Effector memory CD8-positive, alpha-beta T cell (primary cell): ENCODE measurements at regions not wholly inside any gene's neighbourhood (a gene's known extent, or its start where the extent isn't known, plus 50 kb on each side); places are given as distances from the start of the nearest gene placed in this dataset.

Source experiments
- ATAC-seq: fragments of 150-1000 bp; cut with Tn5 transposase; replicated peaks from 2 replicates; pipeline ENCODE4 v1.10.0; 2021; ENCODE audit warnings: mild to moderate bottlenecking, moderate library complexity
- DNase-seq, 3 experiments: peaks; one replicate each; pipeline ENCODE4 v3.0.0; 2021
- H3K27ac Mint-ChIP-seq, 2 donors: one replicate each; pipeline ENCODE4 v1.8.0; 2022; ENCODE audit warnings: mild to moderate bottlenecking in 2 of 2, mixed read lengths in 2 of 2, moderate library complexity in 2 of 2
- H3K27me3 Mint-ChIP-seq, 2 donors: one replicate each; pipeline ENCODE4 v1.8.0; 2022; ENCODE audit warnings: mixed read lengths in 2 of 2
- H3K36me3 Mint-ChIP-seq: one replicate; pipeline ENCODE4 v1.8.0; 2022; ENCODE audit warnings: mild to moderate bottlenecking, moderate library complexity, mixed read lengths; ENCODE audit not compliant: insufficient read depth
- H3K4me1 Mint-ChIP-seq, 2 donors: one replicate each; pipeline ENCODE4 v1.8.0; 2022; ENCODE audit warnings: low read depth in 2 of 2, mixed read lengths in 2 of 2
- H3K4me3 Mint-ChIP-seq, 2 donors: one replicate each; pipeline ENCODE4 v1.8.0; 2022; ENCODE audit warnings: mild to moderate bottlenecking in 2 of 2, mixed read lengths in 2 of 2, moderate library complexity in 2 of 2
- H3K9me3 Mint-ChIP-seq, 2 donors: one replicate each; pipeline ENCODE4 v1.8.0; 2022; ENCODE audit warnings: mixed read lengths in 2 of 2

DNA sequence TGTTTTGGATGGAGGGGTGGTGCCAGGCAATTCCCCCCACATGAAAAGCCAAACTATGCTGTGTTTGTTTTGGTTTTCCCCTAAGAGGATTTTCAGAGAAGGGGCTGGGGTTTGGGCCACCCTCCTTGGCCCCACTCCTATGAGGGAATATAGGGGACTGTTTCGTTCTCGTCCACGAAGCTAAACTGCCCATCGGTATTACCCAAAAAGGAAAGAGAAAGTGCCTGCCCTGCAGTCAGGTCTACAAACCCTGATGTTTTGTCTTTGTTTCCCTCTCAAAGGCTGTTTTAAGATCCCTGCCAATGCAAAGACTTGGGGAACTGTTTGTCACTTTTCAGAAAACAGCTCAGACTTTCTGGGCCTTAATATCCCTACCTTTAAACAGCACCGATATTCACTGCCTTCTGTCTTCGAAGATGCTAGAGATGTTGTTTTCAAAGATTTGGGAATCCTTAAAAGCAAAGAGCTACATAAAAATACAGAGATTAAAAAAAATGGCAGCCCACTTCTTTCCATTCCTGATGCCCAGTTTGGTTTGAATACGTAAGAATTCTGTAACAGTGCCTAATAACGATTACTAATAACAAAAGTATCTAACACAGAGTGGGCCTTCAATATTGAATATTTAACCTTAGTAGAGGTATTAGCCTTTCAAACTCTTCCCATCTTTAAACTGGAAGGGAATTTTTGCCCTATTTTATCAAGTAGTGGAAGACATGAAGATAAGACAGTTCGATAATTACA lies 518.4 kb downstream of the MED13L start:
- no peaks in the 10 kb centered on the region for H3K27me3 Mint-ChIP-seq
- H3K9me3 Mint-ChIP-seq, result no peaks in the 10 kb centered on the region
- H3K4me1 Mint-ChIP-seq, result no peaks in the 10 kb centered on the region
- no peak overlapping the region for H3K4me3 Mint-ChIP-seq
- ATAC-seq (no peak), DNase-seq (no peak)
- H3K36me3 Mint-ChIP-seq, result no peaks in the 10 kb centered on the region
- no peak overlapping the region for H3K27ac Mint-ChIP-seq

GRCh38 chr12:115758183-115758582 lies 519.3 kb downstream of the MED13L start:
- DNase-seq (no peak), ATAC-seq (no peak)
- H3K4me1 Mint-ChIP-seq, result no peaks in the 10 kb centered on the region
- H3K27me3 Mint-ChIP-seq, result no peaks in the 10 kb centered on the region
- no peaks in the 10 kb centered on the region for H3K36me3 Mint-ChIP-seq
- no peaks in the 10 kb centered on the region for H3K9me3 Mint-ChIP-seq
- H3K4me3 Mint-ChIP-seq, result no peak overlapping the region
- no peak overlapping the region for H3K27ac Mint-ChIP-seq

DNA sequence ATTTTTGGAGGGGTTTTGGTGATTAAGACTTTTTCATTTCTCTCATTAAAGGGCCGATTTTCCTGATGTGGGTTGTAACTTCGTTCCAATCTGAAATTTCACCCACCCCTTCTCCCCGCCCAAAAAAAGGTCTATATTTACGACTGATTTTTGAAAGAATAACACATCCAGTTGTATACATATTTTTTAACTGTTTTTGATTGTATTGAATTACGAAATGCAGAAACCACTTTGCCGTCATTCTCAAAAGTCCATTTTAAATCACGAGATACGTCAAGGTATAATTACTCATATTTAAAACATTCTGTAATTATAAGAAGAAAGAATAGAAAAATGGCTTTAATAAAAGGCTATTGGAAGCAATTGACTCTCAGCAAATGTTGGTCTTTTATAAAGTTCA lies 520.7 kb downstream of the MED13L start:
- H3K36me3 Mint-ChIP-seq, result no peaks in the 10 kb centered on the region
- DNase-seq, result no peak
- H3K4me3 Mint-ChIP-seq, result no peak overlapping the region
- ATAC-seq, result no peak
- H3K27ac Mint-ChIP-seq, result no peak overlapping the region
- no peaks in the 10 kb centered on the region for H3K4me1 Mint-ChIP-seq
- H3K9me3 Mint-ChIP-seq, result no peaks in the 10 kb centered on the region
- no peaks in the 10 kb centered on the region for H3K27me3 Mint-ChIP-seq

- DNase-seq (no peak), ATAC-seq (no peak)
- Mint-ChIP-seq H3K4me3 (no peak overlapping the region), H3K27ac (no peak overlapping the region), H3K36me3 (no peaks in the 10 kb centered on the region), H3K27me3 (no peaks in the 10 kb centered on the region), H3K4me1 (no peaks in the 10 kb centered on the region), H3K9me3 (no peaks in the 10 kb centered on the region)
These were observed 521.2 kb downstream of the MED13L start for GRCh38 chr12:115756271-115756670.

DNA sequence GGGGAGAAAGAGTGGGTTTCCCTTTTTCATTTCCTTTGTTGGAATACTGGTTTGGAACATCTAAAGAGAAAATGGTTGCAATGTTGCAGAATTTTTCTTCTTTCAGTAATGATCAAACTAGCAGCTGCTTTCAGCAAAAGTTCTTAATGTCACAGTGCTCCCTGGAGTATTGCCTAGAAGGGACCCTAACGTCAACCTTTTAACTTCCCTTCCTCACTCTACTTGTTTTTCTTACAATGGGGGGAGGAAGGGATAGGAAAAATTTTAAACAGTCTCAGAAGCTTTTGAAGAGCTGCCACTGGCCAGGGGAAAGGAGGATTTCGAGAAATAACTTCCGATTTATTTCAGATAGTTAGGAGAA lies 521.8 kb downstream of the MED13L start:
- Mint-ChIP-seq H3K4me3 (no peak overlapping the region), H3K27ac (no peak overlapping the region), H3K9me3 (no peaks in the 10 kb centered on the region), H3K4me1 (no peaks in the 10 kb centered on the region), H3K27me3 (no peaks in the 10 kb centered on the region), H3K36me3 (no peaks in the 10 kb centered on the region)
- DNase-seq, result no peak
- ATAC-seq, result no peak

- Mint-ChIP-seq H3K9me3 (no peaks in the 10 kb centered on the region), H3K27me3 (no peaks in the 10 kb centered on the region), H3K4me3 (no peak overlapping the region), H3K27ac (no peak overlapping the region), H3K36me3 (no peaks in the 10 kb centered on the region), H3K4me1 (no peaks in the 10 kb centered on the region)
- ATAC-seq, result no peak
- no peak for DNase-seq
These were observed 522.3 kb downstream of the MED13L start for GRCh38 chr12:115755061-115755724.

DNA sequence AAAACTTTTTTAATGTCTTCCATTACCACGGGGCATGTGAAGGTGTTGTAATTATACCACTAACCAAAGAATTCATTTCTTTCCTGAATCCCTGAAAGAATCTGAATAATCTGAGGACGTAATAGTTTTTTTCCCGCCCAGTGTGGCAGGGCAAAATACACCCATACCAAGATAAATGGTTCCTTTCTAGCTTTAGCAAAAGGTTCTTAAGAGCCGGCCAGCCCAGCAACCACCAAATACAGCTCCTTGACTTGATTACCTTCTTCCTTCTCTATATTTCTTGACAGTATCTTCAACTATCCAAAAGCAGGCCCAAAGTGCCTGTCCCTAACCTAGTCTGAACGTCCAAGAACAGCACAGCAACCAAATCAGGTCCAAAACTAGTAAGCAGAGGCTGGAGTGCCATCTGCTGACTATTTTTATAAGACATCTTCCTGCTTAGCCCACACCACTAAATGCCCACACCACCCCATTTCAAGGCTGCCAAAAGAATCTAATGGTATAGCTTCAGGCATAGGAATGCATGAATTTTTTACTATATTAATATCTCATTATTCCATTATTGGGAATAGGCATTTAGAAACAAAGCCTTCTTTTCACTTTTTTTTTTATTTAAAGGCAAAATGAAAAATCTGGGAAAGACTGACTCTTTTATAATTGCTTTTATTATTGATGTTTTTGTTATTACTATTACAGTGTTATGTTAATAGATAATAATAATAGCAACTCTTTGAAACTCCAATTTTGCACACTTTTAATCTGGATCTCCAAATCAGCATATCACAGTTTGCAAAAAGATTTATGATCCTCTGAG lies 524.4 kb downstream of the MED13L start:
- Mint-ChIP-seq H3K4me3 (no peak overlapping the region), H3K27me3 (no peaks in the 10 kb centered on the region), H3K36me3 (no peaks in the 10 kb centered on the region), H3K4me1 (no peaks in the 10 kb centered on the region), H3K27ac (no peak overlapping the region), H3K9me3 (peaks cover 0 to 4% of the 10 kb centered on the region in 2 donors)
- DNase-seq, result no peak
- no peak for ATAC-seq

GRCh38 chr12:115752156-115752555 lies 525.3 kb downstream of the MED13L start:
- Mint-ChIP-seq H3K27me3 (no peaks in the 10 kb centered on the region), H3K9me3 (peaks cover 0 to 4% of the 10 kb centered on the region in 2 donors), H3K4me1 (no peaks in the 10 kb centered on the region), H3K36me3 (no peaks in the 10 kb centered on the region), H3K27ac (no peak overlapping the region), H3K4me3 (no peak overlapping the region)
- no peak for ATAC-seq
- DNase-seq, result no peak

DNA sequence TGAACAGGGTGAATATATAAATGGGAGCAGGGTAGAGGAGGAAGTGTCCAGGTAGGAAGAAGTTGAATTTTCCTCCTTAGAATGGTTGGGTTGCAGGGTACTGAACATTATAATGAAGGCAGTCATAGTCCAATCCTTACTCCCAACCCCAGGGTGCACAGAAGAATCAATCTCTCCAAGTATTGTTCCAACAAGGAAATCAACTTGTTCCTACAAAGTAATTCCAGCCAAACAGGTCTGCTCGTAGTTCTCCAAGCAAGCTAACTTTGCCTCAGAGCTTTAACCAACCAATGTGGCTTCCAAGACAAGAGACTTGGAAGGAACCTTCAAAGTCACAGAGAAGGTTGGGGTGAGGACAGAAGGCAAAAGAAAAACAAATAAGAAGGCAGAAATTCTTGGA lies 527.2 kb downstream of the MED13L start:
- H3K27me3 Mint-ChIP-seq, result no peaks in the 10 kb centered on the region
- H3K4me1 Mint-ChIP-seq, result no peaks in the 10 kb centered on the region
- H3K36me3 Mint-ChIP-seq, result no peaks in the 10 kb centered on the region
- H3K9me3 Mint-ChIP-seq, result peaks cover 0 to 6% of the 10 kb centered on the region in 2 donors
- no peak overlapping the region for H3K4me3 Mint-ChIP-seq
- no peak overlapping the region for H3K27ac Mint-ChIP-seq
- DNase-seq, result no peak
- no peak for ATAC-seq

DNA sequence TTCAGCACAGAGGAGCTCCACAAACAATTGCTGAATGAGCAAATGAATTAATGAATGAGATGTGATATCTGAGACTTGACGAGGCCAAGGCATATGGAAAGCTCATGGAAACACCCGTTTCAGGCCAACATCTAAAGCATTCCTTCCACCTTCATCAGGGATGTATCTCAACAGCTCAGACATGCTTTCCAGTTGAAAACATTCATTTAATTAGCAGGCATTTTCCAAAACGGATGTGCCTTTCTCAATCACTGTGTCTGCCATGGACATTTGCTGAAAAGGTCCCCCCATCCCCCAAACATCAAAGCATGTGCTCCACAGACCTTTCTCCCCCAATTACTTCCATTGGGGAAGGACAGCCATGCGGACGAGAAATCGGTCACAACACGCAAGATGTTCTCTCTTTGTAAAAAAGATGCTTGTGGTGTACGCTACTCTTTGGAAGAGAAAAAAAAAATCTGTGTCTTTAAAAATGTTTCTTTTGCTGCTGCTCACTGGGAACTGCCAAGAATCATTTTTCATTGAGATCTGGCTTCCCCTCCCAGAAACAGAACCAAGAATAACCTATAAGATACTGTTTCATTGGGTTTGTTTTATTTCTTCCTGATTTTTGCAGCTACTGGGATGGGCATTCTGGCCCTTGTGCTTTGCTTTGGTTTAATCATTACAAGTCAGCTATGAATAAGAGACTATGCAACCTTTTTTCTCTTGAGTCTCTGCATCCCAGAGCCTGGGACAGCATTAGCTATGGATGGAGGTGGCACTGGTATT lies 528.2 kb downstream of the MED13L start:
- no peaks in the 10 kb centered on the region for H3K36me3 Mint-ChIP-seq
- H3K4me1 Mint-ChIP-seq, result no peaks in the 10 kb centered on the region
- no peak for ATAC-seq
- H3K27me3 Mint-ChIP-seq, result no peaks in the 10 kb centered on the region
- H3K9me3 Mint-ChIP-seq, result peaks cover 0 to 7% of the 10 kb centered on the region in 2 donors
- H3K27ac Mint-ChIP-seq, result no peak overlapping the region
- no peak for DNase-seq
- no peak overlapping the region for H3K4me3 Mint-ChIP-seq

DNA sequence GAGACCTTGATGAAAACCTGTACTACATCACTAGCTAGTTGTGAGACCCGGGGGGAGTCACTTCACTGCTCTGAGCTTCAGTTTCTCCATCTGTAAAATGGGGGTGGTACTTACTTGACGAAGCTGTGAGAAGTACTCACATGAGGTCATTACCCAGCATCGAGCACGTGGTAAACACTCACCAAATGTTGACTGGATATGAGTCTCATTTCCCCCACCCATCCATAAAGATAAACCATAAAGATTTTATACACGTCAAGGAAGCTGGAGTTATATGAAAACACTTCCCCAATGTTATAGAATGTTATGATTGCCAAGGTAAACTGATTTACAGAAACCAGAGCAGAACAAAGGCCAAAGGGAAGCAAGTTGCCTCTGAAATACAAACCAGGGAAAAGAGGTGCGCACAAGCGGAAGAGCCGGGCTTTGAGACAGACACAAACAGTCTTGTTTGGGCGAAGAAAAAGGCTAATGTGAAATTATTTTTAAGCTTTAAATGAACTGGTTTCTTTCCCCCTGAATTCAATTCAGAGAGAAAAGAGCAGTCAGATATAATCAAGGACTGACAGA lies 536.8 kb downstream of the MED13L start:
- H3K27me3 Mint-ChIP-seq, result no peaks in the 10 kb centered on the region
- no peaks in the 10 kb centered on the region for H3K36me3 Mint-ChIP-seq
- no peak overlapping the region for H3K27ac Mint-ChIP-seq
- H3K4me1 Mint-ChIP-seq, result no peaks in the 10 kb centered on the region
- no peak overlapping the region for H3K4me3 Mint-ChIP-seq
- ATAC-seq (no peak), DNase-seq (no peak)
- H3K9me3 Mint-ChIP-seq, result peaks cover 0 to 7% of the 10 kb centered on the region in 2 donors

- DNase-seq, result no peak
- no peaks in the 10 kb centered on the region for H3K4me1 Mint-ChIP-seq
- no peak overlapping the region for H3K4me3 Mint-ChIP-seq
- no peaks in the 10 kb centered on the region for H3K9me3 Mint-ChIP-seq
- no peaks in the 10 kb centered on the region for H3K27me3 Mint-ChIP-seq
- H3K36me3 Mint-ChIP-seq, result no peaks in the 10 kb centered on the region
- ATAC-seq, result no peak
- H3K27ac Mint-ChIP-seq, result no peak overlapping the region
These were observed 539.6 kb downstream of the MED13L start for GRCh38 chr12:115737895-115738294.

DNA sequence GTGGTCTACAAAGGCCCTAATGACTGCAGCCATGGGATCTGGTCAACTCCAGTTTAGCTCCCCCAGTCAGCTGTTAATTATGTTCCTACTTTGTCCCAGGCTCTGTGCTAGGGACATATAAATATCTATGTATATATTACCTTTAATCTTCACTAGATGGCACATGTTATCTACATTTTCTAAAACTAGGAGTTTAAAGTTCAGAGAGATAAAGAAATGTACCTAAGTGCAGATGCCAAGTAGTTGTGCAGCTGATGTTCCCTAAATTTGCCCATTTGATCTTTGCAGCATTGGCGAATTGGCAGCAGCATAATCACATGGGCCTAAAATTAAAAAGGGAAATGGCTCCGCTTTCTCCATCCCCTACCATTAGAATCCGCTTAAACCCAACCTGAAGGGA lies 541.1 kb downstream of the MED13L start:
- Mint-ChIP-seq H3K27me3 (no peaks in the 10 kb centered on the region), H3K36me3 (no peaks in the 10 kb centered on the region), H3K4me3 (no peak overlapping the region), H3K9me3 (peaks cover 0 to 3% of the 10 kb centered on the region in 2 donors), H3K27ac (no peak overlapping the region), H3K4me1 (no peaks in the 10 kb centered on the region)
- ATAC-seq, result no peak
- DNase-seq, result no peak
